ENCODE measurements at regions not wholly inside any gene's neighbourhood (a gene's known extent, or its start where the extent isn't known, plus 50 kb on each side); places are given as distances from the start of the nearest gene placed in this dataset.

- Histone ChIP-seq H3K4me3 (no peak overlapping the region), H3K27me3 (ENCODE audit: low read depth) (no peaks in the 10 kb centered on the region), H3K36me3 (no peaks in the 10 kb centered on the region), H3K27ac (replicated peaks) (no peak overlapping the region), H3K9me3 (replicated peaks) (no peaks in the 10 kb centered on the region), H3K4me1 (peaks cover 31% of the 10 kb centered on the region)
- no peak for TF ChIP-seq CTCF (IDR thresholded peaks at IDR 0.05; ENCODE audit: borderline replicate concordance)
- no peak for DNase-seq
- intact Hi-C loops (cut with micrococcal nuclease): no loop called here
Observed at GRCh38 chr7:16034353-16034752, 347.9 kb upstream of the MEOX2 start.

GRCh38 chr7:16033233-16033632 lies 346.8 kb upstream of the MEOX2 start:
- Histone ChIP-seq H3K27ac (replicated peaks) (peak overlapping the region; percentile 71), H3K4me1 (peaks cover 40% of the 10 kb centered on the region), H3K4me3 (peak overlapping the region; percentile 1), H3K9me3 (replicated peaks) (no peaks in the 10 kb centered on the region), H3K36me3 (no peaks in the 10 kb centered on the region), H3K27me3 (ENCODE audit: low read depth) (no peaks in the 10 kb centered on the region)
- TF ChIP-seq CTCF (IDR thresholded peaks at IDR 0.05; ENCODE audit: borderline replicate concordance): no peak
- DNase-seq: no peak
- intact Hi-C loops (cut with micrococcal nuclease): no loop called here

GRCh38 chr7:16028636-16029035 lies 342.2 kb upstream of the MEOX2 start:
- Histone ChIP-seq H3K27ac (replicated peaks) (peak overlapping the region; percentile 69), H3K4me1 (peaks cover 66% of the 10 kb centered on the region), H3K27me3 (ENCODE audit: low read depth) (no peaks in the 10 kb centered on the region), H3K4me3 (no peak overlapping the region), H3K36me3 (no peaks in the 10 kb centered on the region), H3K9me3 (replicated peaks) (no peaks in the 10 kb centered on the region)
- intact Hi-C loops (cut with micrococcal nuclease): no loop called here
- no peak for TF ChIP-seq CTCF (IDR thresholded peaks at IDR 0.05; ENCODE audit: borderline replicate concordance)
- no peak for DNase-seq

GRCh38 chr7:16028103-16028502 lies 341.6 kb upstream of the MEOX2 start:
- no peak for TF ChIP-seq CTCF (IDR thresholded peaks at IDR 0.05; ENCODE audit: borderline replicate concordance)
- DNase-seq: no peak
- H3K4me1 ChIP-seq: peaks cover 69% of the 10 kb centered on the region
- H3K27me3 ChIP-seq (ENCODE audit: low read depth): no peaks in the 10 kb centered on the region
- H3K27ac ChIP-seq (replicated peaks): peak overlapping the region; percentile 69
- intact Hi-C loops (cut with micrococcal nuclease): no loop called here
- no peak overlapping the region for H3K4me3 ChIP-seq
- H3K36me3 ChIP-seq: no peaks in the 10 kb centered on the region
- H3K9me3 ChIP-seq (replicated peaks): no peaks in the 10 kb centered on the region

GRCh38 chr7:16027396-16027795 lies 340.9 kb upstream of the MEOX2 start:
- H3K27ac ChIP-seq (replicated peaks): peak overlapping the region; percentile 69
- H3K27me3 ChIP-seq (ENCODE audit: low read depth): no peaks in the 10 kb centered on the region
- intact Hi-C loops (cut with micrococcal nuclease): no loop called here
- no peak for DNase-seq
- no peak for TF ChIP-seq CTCF (IDR thresholded peaks at IDR 0.05; ENCODE audit: borderline replicate concordance)
- no peaks in the 10 kb centered on the region for H3K36me3 ChIP-seq
- H3K4me1 ChIP-seq: peaks cover 69% of the 10 kb centered on the region
- H3K4me3 ChIP-seq: no peak overlapping the region
- H3K9me3 ChIP-seq (replicated peaks): no peaks in the 10 kb centered on the region
